HG03280 (cell line): ENCODE measurements at regions not wholly inside any gene's neighbourhood (a gene's known extent, or its start where the extent isn't known, plus 50 kb on each side); places are given as distances from the start of the nearest gene placed in this dataset.

Source experiments
- ATAC-seq: cut with Tn5 transposase; IDR thresholded peaks from one replicate; pipeline ENCODE4 v1.9.1; 2021; ENCODE audit warnings: mild to moderate bottlenecking, moderate library complexity; ENCODE audit not compliant: unreplicated experiment

DNA sequence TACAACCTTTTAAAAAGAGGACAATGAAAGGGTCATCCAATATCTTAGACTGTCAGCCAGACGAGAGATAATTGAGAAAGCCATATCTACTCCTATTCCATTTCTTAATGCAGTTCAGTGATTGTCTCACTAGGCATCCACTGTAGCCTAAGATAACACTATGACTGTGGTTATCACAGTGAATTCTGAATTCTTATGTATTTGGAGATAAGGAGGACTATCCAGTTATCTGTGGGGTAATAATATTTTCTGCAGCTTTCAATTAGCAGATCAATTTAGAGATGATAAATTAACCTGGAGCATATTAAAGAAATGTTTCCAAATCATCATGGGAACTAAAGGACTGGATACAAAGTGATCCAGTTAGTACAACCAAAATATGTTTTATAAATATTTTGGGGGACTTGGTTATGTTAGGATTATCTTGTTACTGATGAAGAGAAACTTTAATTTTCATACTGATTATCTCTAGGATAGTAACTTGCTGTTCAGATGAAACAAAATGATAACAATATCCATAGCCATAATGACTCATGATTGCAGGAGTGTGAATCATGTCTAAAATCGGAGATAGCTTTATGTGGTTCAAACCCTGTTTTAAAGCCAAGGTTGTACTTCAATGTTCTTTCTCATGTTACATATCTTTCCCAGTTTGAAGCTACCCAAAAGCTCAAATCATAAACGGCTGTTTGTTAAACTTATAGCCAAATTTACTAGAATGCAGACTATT lies 1152.0 kb downstream of the HACE1 start:
- no peak for ATAC-seq

GRCh38 chr6:103699769-103700168 lies 1160.0 kb downstream of the HACE1 start:
- ATAC-seq: no peak

DNA sequence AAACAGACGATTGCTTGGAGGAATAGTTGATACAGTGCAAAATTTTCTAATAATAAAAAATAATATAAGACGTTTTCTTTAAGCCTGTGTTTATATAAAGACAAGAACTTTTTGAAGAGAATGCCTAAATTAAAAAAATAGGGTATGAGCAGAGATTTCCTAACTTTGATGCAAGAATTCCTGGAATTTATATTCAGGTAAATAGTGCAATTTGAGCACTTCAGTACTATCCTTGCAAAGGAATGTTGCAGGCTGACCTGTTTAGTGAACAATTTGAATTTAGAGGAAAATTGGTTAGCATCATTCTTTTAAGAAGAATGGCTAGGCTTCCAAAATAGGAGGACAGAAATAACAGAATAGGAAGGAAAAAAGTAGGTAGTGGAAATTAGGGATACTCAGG lies 1172.3 kb downstream of the HACE1 start:
- ATAC-seq: no peak

GRCh38 chr6:103680116-103680515 lies 1179.6 kb downstream of the HACE1 start:
- ATAC-seq: no peak

- no peak for ATAC-seq
Measured at GRCh38 chr6:103677290-103677689, 1182.4 kb downstream of the HACE1 start.

- no peak for ATAC-seq
Measured at GRCh38 chr6:103675807-103676406, 1183.8 kb downstream of the HACE1 start.

DNA sequence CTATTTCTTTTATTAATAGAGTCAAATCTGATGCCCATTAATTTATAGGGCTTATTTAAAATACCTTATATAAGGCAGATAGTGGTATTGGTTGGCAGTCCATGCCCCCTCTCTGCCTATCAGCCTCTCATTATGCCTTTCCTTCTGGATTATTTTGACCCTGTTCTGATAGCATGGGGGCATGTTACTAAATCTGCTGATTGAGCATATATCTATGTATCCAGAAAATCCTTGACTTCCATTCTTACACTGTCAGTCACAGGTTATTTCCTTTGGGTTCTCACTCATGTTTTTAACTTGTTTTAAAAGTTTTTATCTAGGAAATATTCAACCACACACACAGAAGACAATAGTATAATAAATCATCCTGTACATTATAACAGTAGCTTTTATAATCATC lies 1184.9 kb downstream of the HACE1 start:
- no peak for ATAC-seq

DNA sequence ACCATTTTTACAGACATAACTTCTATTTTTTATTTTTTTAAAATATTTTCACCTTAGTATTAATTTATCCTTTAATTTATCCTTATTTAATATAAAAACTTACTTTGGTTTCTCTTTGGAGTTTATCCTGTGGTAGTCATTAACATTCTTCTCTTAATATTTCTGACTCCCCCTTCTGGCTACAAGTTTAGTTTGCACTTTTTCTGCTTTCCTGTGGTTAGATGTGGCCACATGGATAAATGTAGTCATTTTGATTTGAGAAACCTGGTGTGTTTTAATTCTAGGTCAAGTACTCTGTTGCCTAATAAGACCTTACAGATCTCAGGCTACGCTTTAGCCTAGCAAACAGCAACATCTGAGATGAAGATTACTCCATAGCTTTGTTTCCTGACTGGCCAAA lies 1187.5 kb downstream of the HACE1 start:
- no peak for ATAC-seq

GRCh38 chr6:103629613-103630012 lies 1230.1 kb downstream of the HACE1 start:
- no peak for ATAC-seq

GRCh38 chr6:103617642-103618041 lies 1242.1 kb downstream of the HACE1 start:
- no peak for ATAC-seq

DNA sequence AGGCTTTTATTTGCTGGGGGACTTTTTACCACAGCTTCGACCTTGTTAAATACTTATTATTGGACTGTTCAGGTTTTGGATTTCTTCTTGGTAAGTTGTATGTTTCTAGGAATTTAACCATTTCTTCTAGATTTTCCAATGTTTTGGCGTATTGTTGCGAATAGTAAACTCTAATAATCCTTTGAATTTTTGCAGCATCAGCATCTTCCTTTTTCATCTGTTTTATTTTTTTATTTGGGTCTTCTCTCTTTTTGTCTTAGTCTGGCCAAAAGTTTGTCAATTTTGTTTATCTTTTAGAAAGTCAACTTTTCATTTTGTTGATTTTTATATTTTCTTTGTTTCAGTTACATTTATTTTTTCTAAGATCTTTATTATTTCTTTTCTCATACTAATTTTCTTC lies 1272.0 kb downstream of the HACE1 start:
- ATAC-seq: no peak

DNA sequence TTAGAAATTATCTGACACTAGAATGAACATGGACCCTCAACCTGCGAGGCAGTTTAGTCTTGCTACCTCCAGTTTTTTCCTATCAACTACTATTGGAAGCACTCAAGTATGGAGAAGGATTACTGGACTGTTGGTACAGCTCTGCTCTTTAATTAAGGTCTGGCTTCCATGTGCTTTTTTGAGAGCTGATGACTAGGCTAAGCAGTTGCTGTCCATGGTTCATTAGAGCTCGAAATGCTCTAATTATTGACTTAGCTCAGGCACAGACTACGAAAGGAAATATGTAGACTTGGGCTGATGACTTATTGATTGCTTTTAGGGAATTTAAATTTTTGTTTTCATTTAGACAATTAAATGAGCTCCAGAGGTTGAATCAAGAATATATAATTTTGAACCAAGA lies 1281.6 kb downstream of the HACE1 start:
- no peak for ATAC-seq

DNA sequence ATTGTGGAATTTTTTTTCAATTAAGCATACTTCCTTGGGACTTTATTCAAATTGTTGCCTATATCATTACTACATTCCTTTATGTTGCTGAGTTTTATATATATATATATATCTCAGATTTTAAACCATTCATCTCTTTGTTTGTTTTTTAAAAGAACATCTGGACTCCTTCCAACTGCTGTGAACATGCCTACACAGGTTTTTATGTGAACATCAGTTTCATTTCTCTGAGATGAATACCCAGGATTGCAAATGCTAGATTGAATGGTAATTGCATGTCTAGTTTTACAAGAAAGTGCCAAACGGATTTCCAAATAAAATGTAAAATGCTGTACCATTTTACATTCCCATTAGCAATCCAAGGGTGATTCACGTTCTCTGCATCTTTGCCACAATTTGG lies 1289.3 kb downstream of the HACE1 start:
- ATAC-seq: no peak

DNA sequence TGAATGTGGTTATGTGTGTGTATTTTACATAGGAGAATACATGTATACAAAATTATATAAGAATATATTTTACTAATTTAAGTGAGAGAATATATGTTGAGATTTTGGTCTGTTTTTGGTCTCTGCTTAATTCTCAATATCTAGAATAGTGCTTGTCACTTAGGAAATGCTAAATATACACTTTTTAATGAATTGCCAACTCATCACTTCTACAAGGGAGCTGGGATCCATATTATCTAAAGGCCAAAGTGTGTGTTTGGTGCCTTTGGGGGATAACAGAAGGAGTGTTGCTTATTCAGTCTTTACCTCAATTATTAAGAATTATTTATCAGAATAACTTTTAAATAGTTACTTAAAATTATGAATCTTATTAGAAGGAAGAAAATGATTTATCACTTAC lies 1304.8 kb downstream of the HACE1 start:
- ATAC-seq: no peak

DNA sequence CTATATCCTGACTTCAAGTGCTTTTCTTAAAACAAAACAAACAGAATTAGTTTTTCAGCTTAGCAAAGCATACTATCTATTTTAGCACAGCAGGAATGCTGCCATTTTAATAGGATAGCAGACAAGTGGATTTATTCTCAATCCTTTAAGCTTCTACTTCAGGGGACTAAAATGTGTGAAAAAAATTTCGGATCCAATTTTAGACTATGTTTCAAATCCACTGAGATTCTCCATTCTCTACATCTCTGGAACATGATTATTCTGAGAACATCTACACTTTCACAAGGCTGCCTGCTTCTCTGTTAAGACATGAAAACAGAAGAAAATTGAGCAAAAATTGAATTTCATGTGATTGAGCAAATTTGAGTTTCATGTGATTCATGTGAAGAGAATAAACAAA lies 1321.3 kb downstream of the HACE1 start:
- ATAC-seq: no peak

GRCh38 chr6:103534814-103535213 lies 1324.9 kb downstream of the HACE1 start:
- no peak for ATAC-seq

DNA sequence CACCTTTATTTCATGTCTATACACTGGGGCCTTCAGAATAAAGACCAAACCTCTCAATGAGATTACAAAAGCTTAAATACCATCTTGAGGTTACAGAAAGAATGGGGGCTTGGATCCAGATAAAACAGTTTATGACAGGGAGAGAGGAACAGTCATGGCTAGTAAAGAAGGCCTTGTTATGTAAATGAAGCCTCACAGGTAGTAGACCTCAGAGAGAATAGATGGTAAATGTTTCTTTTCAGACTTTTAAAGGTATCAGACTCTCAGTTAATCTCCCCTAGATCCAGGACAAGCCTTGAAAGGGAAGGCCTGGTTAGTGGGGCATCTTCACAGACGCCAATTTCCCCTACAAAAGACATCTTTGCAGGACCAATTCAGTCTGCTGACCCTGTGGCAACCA lies 1325.6 kb downstream of the HACE1 start:
- ATAC-seq: no peak

DNA sequence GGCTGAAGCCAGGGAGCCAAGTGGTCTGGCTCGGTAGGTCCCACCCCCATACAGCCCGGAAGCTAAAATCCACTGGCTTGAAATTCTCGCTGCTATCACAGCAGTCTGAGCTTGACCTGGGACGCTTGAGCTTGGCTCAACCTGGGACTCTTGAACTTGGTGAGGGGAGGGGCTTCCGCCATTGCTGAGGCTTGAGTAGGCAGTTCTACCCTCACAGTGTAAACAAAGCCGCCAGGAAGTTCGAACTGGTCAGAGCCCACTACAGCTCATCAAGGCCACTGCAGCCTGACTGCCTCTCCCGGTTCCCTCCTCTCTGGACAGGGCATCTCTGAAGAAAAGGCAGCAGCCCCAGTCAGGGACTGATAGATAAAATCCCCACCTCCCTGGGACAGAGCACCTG lies 1337.7 kb downstream of the HACE1 start:
- ATAC-seq: no peak

DNA sequence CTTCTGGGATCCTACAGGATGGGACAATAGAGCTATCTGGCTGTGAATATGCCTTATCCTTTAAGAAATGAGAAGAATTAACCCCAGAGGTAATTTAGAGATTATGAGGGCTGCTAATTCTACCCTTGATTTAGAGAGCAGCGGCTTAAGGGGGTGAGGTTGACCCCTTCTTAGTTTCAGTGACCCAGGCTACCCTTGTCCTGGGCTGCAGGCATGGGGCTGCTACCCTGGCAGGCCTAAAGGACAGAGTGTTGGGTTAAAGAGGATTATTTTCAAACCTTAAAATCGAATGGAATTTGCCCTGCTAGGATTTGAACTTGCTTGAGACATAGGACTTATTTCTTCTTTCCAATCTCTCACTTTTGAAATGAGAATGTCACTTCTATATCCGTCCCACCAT lies 1343.4 kb downstream of the HACE1 start:
- ATAC-seq: no peak

GRCh38 chr6:103507052-103507451 lies 1352.7 kb downstream of the HACE1 start:
- ATAC-seq: no peak

GRCh38 chr6:103505155-103505518 lies 1354.6 kb downstream of the HACE1 start:
- no peak for ATAC-seq

GRCh38 chr6:103504501-103505154 lies 1355.1 kb downstream of the HACE1 start:
- ATAC-seq: no peak
